HepG2 (cell line): ENCODE measurements at regions not wholly inside any gene's neighbourhood (a gene's known extent, or its start where the extent isn't known, plus 50 kb on each side); places are given as distances from the start of the nearest gene placed in this dataset.

Experiments
- ATAC-seq: fragments of 200-7000 bp; cut with Tn5 transposase; 3 replicates; pipeline ENCODE4 v1.9.1; 2020; ENCODE audit warnings: mild to moderate bottlenecking, moderate library complexity
- BruUV-seq: library from RNA; stranded (reverse); fragments of 400-500 nt; replicated peaks from 2 replicates; lab custom pipeline; 2021; lab: Mats Ljungman, UMichigan
- CTCF ChIA-PET: fragments of 300-600 bp; formaldehyde crosslinking; extraction: SDS; loops from one replicate; lab custom pipeline; 2021; ENCODE audit warnings: low total read pairs, inconsistent platforms, low intra/inter-chr PET ratio; lab: Yijun Ruan, JAX
- POLR2A ChIA-PET: fragments of 350-600 bp; sonication (Branson Sonifier 250); formaldehyde crosslinking; loops from one replicate; lab custom pipeline; 2020; ENCODE audit warnings: antibody characterized with exemption, inconsistent platforms; lab: Yijun Ruan, JAX
- DNase-seq: peaks from one replicate; pipeline ENCODE4 v3.0.0-alpha.2; 2015; ENCODE audit warnings: low spot score
- FAIRE-seq: peaks from 3 replicates; lab custom pipeline; 2011; peaks lifted over from hg19 to GRCh38; lab: Jason Lieb, UNC
- H2AFZ ChIP-seq: one replicate; pipeline ENCODE4 v1.6.1; 2011; ENCODE audit warnings: low read length, inconsistent platforms
- H3K27ac ChIP-seq: fragments of 300-600 bp; 3 replicates; pipeline ENCODE4 v1.8.0; 2011; ENCODE audit warnings: mixed run types, mild to moderate bottlenecking, mixed read lengths, low read length, inconsistent platforms; ENCODE audit not compliant: insufficient read depth; ENCODE audit errors: extremely low read length
- H3K27me3 ChIP-seq, 2 experiments: fragments of 200-600 bp in 1 of 2; 2 replicates in 1 of 2; 3 replicates in 1 of 2; pipeline versions ENCODE4 v1.6.0 to v1.8.0; 2011; ENCODE audit warnings: low read length in 2 of 2, mild to moderate bottlenecking in 2 of 2, moderate library complexity in 2 of 2, inconsistent platforms in 1 of 2; ENCODE audit not compliant: insufficient read depth in 2 of 2, control insufficient read depth in 1 of 2
- H3K36me3 ChIP-seq, 2 experiments: fragments of 200-600 bp in 1 of 2; replicated peaks in 1 of 2; 2 replicates in 1 of 2; 3 replicates in 1 of 2; pipeline versions ENCODE4 v1.5.1 to v1.8.0; 2011; ENCODE audit warnings: low read length in 2 of 2, inconsistent platforms in 1 of 2; ENCODE audit not compliant: insufficient read depth in 2 of 2, control insufficient read depth in 1 of 2
- H3K4me1 ChIP-seq: 2 replicates; pipeline ENCODE4 v1.5.1; 2012; ENCODE audit warnings: low read length, inconsistent platforms; ENCODE audit not compliant: insufficient read depth
- H3K4me2 ChIP-seq: 2 replicates; pipeline ENCODE4 v1.6.0; 2011; ENCODE audit warnings: low read depth, low read length, inconsistent platforms
- H3K4me3 ChIP-seq, 3 experiments: fragments of 200-600 bp in 1 of 3; sonication (generic), shearing (Covaris generic) in 1 of 3; replicated peaks in 1 of 3; 2 replicates each; pipeline ENCODE4 v1.5.1; 2011 to 2016; ENCODE audit warnings: low read length in 3 of 3, inconsistent platforms in 2 of 3, low read depth in 2 of 3, mild to moderate bottlenecking in 2 of 3, control low read depth in 1 of 3, mixed read lengths in 1 of 3; ENCODE audit not compliant: insufficient read depth in 1 of 3
- H3K79me2 ChIP-seq: one replicate; pipeline ENCODE4 v1.6.1; 2011; ENCODE audit warnings: low read length, inconsistent platforms; ENCODE audit not compliant: insufficient read depth
- H3K9ac ChIP-seq: 2 replicates; pipeline ENCODE4 v1.6.0; 2011; ENCODE audit warnings: mild to moderate bottlenecking, low read depth, low read length, inconsistent platforms; ENCODE audit not compliant: insufficient read depth
- H3K9me3 ChIP-seq: 2 replicates; pipeline ENCODE4 v1.5.1; 2012; ENCODE audit warnings: mild to moderate bottlenecking, low read length
- H4K20me1 ChIP-seq: 2 replicates; pipeline ENCODE4 v1.6.0; 2011; ENCODE audit warnings: inconsistent platforms, mild to moderate bottlenecking, low read length, moderate library complexity; ENCODE audit not compliant: insufficient read depth
- ARID2 ChIP-seq: sonication (generic); formaldehyde crosslinking; IDR thresholded peaks from 2 replicates; pipeline ENCODE4 v1.8.1; 2022; ENCODE audit warnings: mild to moderate bottlenecking, missing genetic modification reagents, borderline replicate concordance
- KDM5B ChIP-seq: sonication (generic); formaldehyde crosslinking; IDR thresholded peaks from 2 replicates; pipeline ENCODE4 v1.4.0; 2020; ENCODE audit warnings: missing genetic modification reagents, mild to moderate bottlenecking, borderline replicate concordance
- RAD21 ChIP-seq: fragments of 450-650 bp; formaldehyde crosslinking; IDR thresholded peaks from 2 replicates; pipeline ENCODE4 v1.5.0; 2020; ENCODE audit warnings: mild to moderate bottlenecking
- SNRNP70 ChIP-seq: fragments of 200-400 bp; formaldehyde crosslinking; IDR thresholded peaks from 2 replicates; pipeline ENCODE4 v1.6.1; 2017; ENCODE audit warnings: mild to moderate bottlenecking, low read depth, low read length, moderate library complexity
- STAG1 ChIP-seq: sonication (generic); formaldehyde crosslinking; IDR thresholded peaks from 2 replicates; pipeline ENCODE4 v1.4.0; 2020; ENCODE audit warnings: missing genetic modification reagents
- ZNF20 ChIP-seq: sonication (generic); formaldehyde crosslinking; IDR thresholded peaks from 2 replicates; pipeline ENCODE4 v1.4.0; 2020; ENCODE audit warnings: mild to moderate bottlenecking, moderate library complexity, missing genetic modification reagents
- ZNF234 ChIP-seq: sonication (generic); formaldehyde crosslinking; conservative IDR thresholded peaks from 2 replicates; pipeline ENCODE4 v1.5.1; 2020; ENCODE audit warnings: mild to moderate bottlenecking, missing genetic modification reagents
- ZNF329 ChIP-seq: sonication (generic); formaldehyde crosslinking; IDR thresholded peaks from 2 replicates; pipeline ENCODE4 v1.9.0; 2021; ENCODE audit warnings: low read depth, mild to moderate bottlenecking, missing genetic modification reagents
- ZNF558 ChIP-seq: sonication (generic); formaldehyde crosslinking; IDR thresholded peaks from 2 replicates; pipeline ENCODE4 v1.9.0; 2022; ENCODE audit warnings: mild to moderate bottlenecking, missing genetic modification reagents, borderline replicate concordance
- ZNF670 ChIP-seq: sonication (generic); formaldehyde crosslinking; IDR thresholded peaks from 2 replicates; pipeline ENCODE4 v1.8.0; 2022; ENCODE audit warnings: mild to moderate bottlenecking, missing genetic modification reagents, borderline replicate concordance
- WGBS: methylation state at CpG from one replicate; pipeline ENCODE4 v1.1.6; 2017; ENCODE audit warnings: low lambda C conversion rate; 5-methylcytosine and 5-hydroxymethylcytosine counted together
- in situ Hi-C: cut with HindIII; loops from 2 replicates; pipeline ENCODE4 v1.10.0; 2017; ENCODE audit warnings: low pct_unique_long_range_greater_than_20kb; ENCODE audit not compliant: extremely low pct_ligation_motif_present
- intact Hi-C: fragments of 100-400 bp; cut with micrococcal nuclease; formaldehyde crosslinking; loops from one replicate; pipeline ENCODE4 v1.10.0; 2022; ENCODE audit not compliant: unreplicated experiment
- TF ChIP-seq, protein P1 (sequence below): sonication (generic); formaldehyde crosslinking; IDR thresholded peaks from 2 replicates; pipeline ENCODE4 v1.4.0; 2020; ENCODE audit warnings: missing genetic modification reagents

DNA sequence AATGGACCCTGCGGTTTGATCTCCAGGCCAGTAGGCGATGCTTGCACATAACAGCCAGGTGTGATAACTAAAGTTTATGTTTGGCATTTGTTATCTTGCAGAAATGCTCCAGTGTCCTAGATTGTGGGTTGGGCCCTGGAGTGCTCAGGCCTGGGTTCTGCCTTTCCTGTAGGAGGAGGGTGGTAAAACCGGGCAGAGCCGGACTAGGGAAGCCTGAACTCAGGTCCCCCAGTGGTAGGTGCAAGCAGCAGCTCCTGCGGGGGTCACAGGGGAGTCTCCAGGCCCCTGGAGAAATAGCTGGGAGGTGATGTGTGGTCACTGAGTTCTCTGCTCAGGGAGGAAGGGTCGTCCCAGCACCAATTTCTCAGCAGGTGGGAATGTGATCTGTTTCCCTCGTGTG lies 538.3 kb upstream of the ANO3 start (continued):
- TF ChIP-seq, protein P1, sequence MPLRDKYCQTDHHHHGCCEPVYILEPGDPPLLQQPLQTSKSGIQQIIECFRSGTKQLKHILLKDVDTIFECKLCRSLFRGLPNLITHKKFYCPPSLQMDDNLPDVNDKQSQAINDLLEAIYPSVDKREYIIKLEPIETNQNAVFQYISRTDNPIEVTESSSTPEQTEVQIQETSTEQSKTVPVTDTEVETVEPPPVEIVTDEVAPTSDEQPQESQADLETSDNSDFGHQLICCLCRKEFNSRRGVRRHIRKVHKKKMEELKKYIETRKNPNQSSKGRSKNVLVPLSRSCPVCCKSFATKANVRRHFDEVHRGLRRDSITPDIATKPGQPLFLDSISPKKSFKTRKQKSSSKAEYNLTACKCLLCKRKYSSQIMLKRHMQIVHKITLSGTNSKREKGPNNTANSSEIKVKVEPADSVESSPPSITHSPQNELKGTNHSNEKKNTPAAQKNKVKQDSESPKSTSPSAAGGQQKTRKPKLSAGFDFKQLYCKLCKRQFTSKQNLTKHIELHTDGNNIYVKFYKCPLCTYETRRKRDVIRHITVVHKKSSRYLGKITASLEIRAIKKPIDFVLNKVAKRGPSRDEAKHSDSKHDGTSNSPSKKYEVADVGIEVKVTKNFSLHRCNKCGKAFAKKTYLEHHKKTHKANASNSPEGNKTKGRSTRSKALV, result no peak
- TF ChIP-seq SNRNP70, result no peak
- no peak for TF ChIP-seq ZNF670
- no peak for TF ChIP-seq ZNF329 (CRISPR knock-in tag)
- TF ChIP-seq KDM5B, result no peak
- no peak for TF ChIP-seq RAD21
- TF ChIP-seq ZNF558, result no peak
- TF ChIP-seq ZNF20 (CRISPR knock-in tag), result no peak
- TF ChIP-seq STAG1 (CRISPR knock-in tag), result no peak
- no peak for TF ChIP-seq ARID2 (CRISPR knock-in tag)

DNA sequence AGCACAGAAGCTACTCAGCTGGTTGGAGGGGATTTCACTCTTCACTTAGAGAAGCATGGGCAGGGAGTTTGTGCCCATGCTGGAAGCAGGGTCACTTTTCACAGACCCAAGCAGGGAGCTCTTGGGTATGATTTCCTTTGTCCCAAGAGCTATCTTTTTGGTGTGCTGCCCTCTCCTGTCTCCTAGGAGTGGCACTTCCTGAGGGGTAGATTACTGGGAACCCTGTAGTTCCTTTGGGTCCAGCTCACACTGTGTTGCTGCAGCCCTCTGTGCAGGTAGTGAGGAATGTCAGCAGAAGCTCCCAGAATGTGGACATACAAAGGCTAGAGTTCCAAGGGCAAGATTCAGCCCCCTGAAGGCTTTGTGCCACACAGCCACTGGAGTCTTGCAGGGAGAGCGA lies 537.1 kb upstream of the ANO3 start:
- no peak overlapping the region for H2AFZ ChIP-seq
- H3K9ac ChIP-seq, result no peak overlapping the region
- no peaks in the 10 kb centered on the region for H4K20me1 ChIP-seq
- POLR2A ChIA-PET, result no interaction called here
- CTCF ChIA-PET, result no interaction called here
- no peak overlapping the region for H3K4me2 ChIP-seq
- no peaks in the 10 kb centered on the region for H3K4me1 ChIP-seq
- no TSS peak for BruUV-seq
- TF ChIP-seq ZNF234 (CRISPR knock-in tag), result no peak
- TF ChIP-seq, all 625 proteins: peak for 0
- H3K27me3 ChIP-seq, result no peaks in the 10 kb centered on the region
- no peak overlapping the region for H3K27ac ChIP-seq
- H3K36me3 ChIP-seq, result no peaks in the 10 kb centered on the region
- no CpG with 5 or more reads among the region's 1 CpG for WGBS
- in situ Hi-C loops, result no loop called here
- intact Hi-C loops, result no loop called here
- DNase-seq (no peak), FAIRE-seq (no peak), ATAC-seq (peak; percentile 40; the same call in 2 of the 3 replicates)
- no peaks in the 10 kb centered on the region for H3K79me2 ChIP-seq
- H3K4me3 ChIP-seq, result no peak overlapping the region
- no peaks in the 10 kb centered on the region for H3K9me3 ChIP-seq
